Endothelial cell of umbilical vein (primary cell): ENCODE measurements at regions not wholly inside any gene's neighbourhood (a gene's known extent, or its start where the extent isn't known, plus 50 kb on each side); places are given as distances from the start of the nearest gene placed in this dataset.

ENCODE experiments used
- BruUV-seq: library from RNA; stranded (reverse); fragments of 400-500 nt; replicated peaks from 2 replicates; lab custom pipeline; 2021; lab: Mats Ljungman, UMichigan
- CTCF ChIA-PET: fragments of 300-600, 350-600 bp; sonication (Branson Sonifier 250); formaldehyde crosslinking; loops from one replicate; lab custom pipeline; 2021; ENCODE audit warnings: antibody characterized with exemption, inconsistent platforms; lab: Charles Lee
- POLR2A ChIA-PET: fragments of 300-600, 350-600 bp; sonication (Branson Sonifier 250); formaldehyde crosslinking; loops from one replicate; lab custom pipeline; 2021; ENCODE audit warnings: antibody characterized with exemption, inconsistent platforms; lab: Charles Lee
- DNase-seq: peaks from one replicate; pipeline ENCODE4 v3.0.0-alpha.2; 2011; ENCODE audit warnings: low read depth, low spot score
- FAIRE-seq: peaks from 2 replicates; lab custom pipeline; 2011; peaks lifted over from hg19 to GRCh38; lab: Jason Lieb, UNC
- H2AFZ ChIP-seq: 2 replicates; pipeline ENCODE4 v1.6.0; 2012; ENCODE audit warnings: low read depth, low read length, control low read depth, inconsistent platforms
- H3K27ac ChIP-seq: 2 replicates; pipeline ENCODE4 v1.5.1; 2011; ENCODE audit warnings: low read depth, mild to moderate bottlenecking, control low read depth, low read length, moderate library complexity; ENCODE audit not compliant: insufficient read depth
- H3K27me3 ChIP-seq, 2 experiments: 2 replicates each; pipeline versions ENCODE4 v1.6.0 to v1.6.1; 2011; ENCODE audit warnings: low read length in 2 of 2, mixed read lengths in 1 of 2; ENCODE audit not compliant: control insufficient read depth in 2 of 2, insufficient read depth in 2 of 2
- H3K36me3 ChIP-seq, 2 experiments: 2 replicates in 1 of 2; 3 replicates in 1 of 2; pipeline ENCODE4 v1.5.1; 2011; ENCODE audit warnings: low read length in 2 of 2, mild to moderate bottlenecking in 1 of 2, moderate library complexity in 1 of 2; ENCODE audit not compliant: control insufficient read depth in 2 of 2, insufficient read depth in 2 of 2; ENCODE audit errors: extremely low read depth in 1 of 2
- H3K4me1 ChIP-seq: 3 replicates; pipeline ENCODE4 v1.5.1; 2011; ENCODE audit warnings: mild to moderate bottlenecking, low read length; ENCODE audit not compliant: control insufficient read depth, insufficient read depth; ENCODE audit errors: extremely low read depth
- H3K4me2 ChIP-seq: 2 replicates; pipeline ENCODE4 v1.6.1; 2011; ENCODE audit warnings: low read length, control low read depth, mixed read lengths; ENCODE audit not compliant: insufficient read depth
- H3K4me3 ChIP-seq, 3 experiments: fragments of 200-600 bp in 1 of 3; sonication (generic), shearing (Covaris generic) in 1 of 3; replicated peaks in 1 of 3; 2 replicates each; pipeline ENCODE4 v1.5.1; 2011 to 2016; ENCODE audit warnings: control low read depth in 3 of 3, low read length in 3 of 3, mild to moderate bottlenecking in 2 of 3, inconsistent platforms in 1 of 3, low read depth in 1 of 3, moderate library complexity in 1 of 3; ENCODE audit not compliant: insufficient read depth in 1 of 3
- H3K79me2 ChIP-seq: 2 replicates; pipeline ENCODE4 v1.6.0; 2012; ENCODE audit warnings: low read length, inconsistent platforms; ENCODE audit not compliant: control insufficient read depth, insufficient read depth
- H3K9ac ChIP-seq: replicated peaks from 2 replicates; pipeline ENCODE3; 2011; ENCODE audit warnings: low read length, control low read depth; ENCODE audit not compliant: insufficient read depth; ENCODE audit errors: extremely low read depth
- H3K9me1 ChIP-seq: replicated peaks from 3 replicates; pipeline ENCODE4 v1.6.0; 2011; ENCODE audit warnings: mild to moderate bottlenecking, low read length; ENCODE audit not compliant: control insufficient read depth, insufficient read depth; ENCODE audit errors: extremely low read depth
- H3K9me3 ChIP-seq: replicated peaks from 2 replicates; pipeline ENCODE4 v1.5.1; 2012; ENCODE audit warnings: low read length, inconsistent platforms; ENCODE audit not compliant: control insufficient read depth, insufficient read depth
- H4K20me1 ChIP-seq: replicated peaks from 2 replicates; pipeline ENCODE3; 2011; ENCODE audit warnings: mild to moderate bottlenecking, low read length; ENCODE audit not compliant: control insufficient read depth, insufficient read depth; ENCODE audit errors: extremely low read depth
- EZH2 ChIP-seq: IDR thresholded peaks from 2 replicates; pipeline ENCODE4 v1.6.1; 2012; ENCODE audit warnings: borderline replicate concordance, low read depth, mild to moderate bottlenecking, moderate library complexity, low read length, inconsistent platforms; ENCODE audit not compliant: severe bottlenecking
- FOS ChIP-seq: IDR thresholded peaks from 2 replicates; pipeline ENCODE4 v1.6.1; 2011; ENCODE audit warnings: mild to moderate bottlenecking, low read length, moderate library complexity, borderline replicate concordance; ENCODE audit not compliant: insufficient read depth
- GATA2 ChIP-seq: IDR thresholded peaks from 2 replicates; pipeline ENCODE4 v1.7.0; 2011; ENCODE audit warnings: low read depth, mild to moderate bottlenecking, moderate library complexity, mixed read lengths, low read length; ENCODE audit not compliant: insufficient read length, insufficient read depth
- JUN ChIP-seq: IDR thresholded peaks from 2 replicates; pipeline ENCODE4 v1.6.1; 2011; ENCODE audit warnings: borderline replicate concordance, low read depth; ENCODE audit not compliant: insufficient read length, insufficient read depth
- MYC ChIP-seq: IDR thresholded peaks from one replicate; pipeline ENCODE4 v1.6.1; 2011; ENCODE audit warnings: mild to moderate bottlenecking, low read depth, low read length
- POLR2A ChIP-seq: IDR thresholded peaks from 2 replicates; pipeline ENCODE4 v1.6.1; 2012; ENCODE audit warnings: low read depth, mild to moderate bottlenecking, control low read depth, low read length
- POLR2AphosphoS5 ChIP-seq: IDR thresholded peaks from 2 replicates; pipeline ENCODE4 v1.6.1; 2012; ENCODE audit warnings: low read depth, mild to moderate bottlenecking, control low read depth, low read length, moderate library complexity; ENCODE audit not compliant: insufficient read depth
- dilution Hi-C: fragments of 300-500 bp; cut with MboI; formaldehyde crosslinking; loops from one replicate; pipeline ENCODE4 v1.15.0; 2019; ENCODE audit warnings: low sequenced_read_pairs; ENCODE audit not compliant: extremely low pct_ligation_motif_present
- intact Hi-C: fragments of 100-400 bp; cut with micrococcal nuclease; formaldehyde crosslinking; loops from one replicate; pipeline ENCODE4 v1.10.0; 2022
- TF ChIP-seq, protein P1 (sequence below): IDR thresholded peaks from 2 replicates; pipeline ENCODE4 v1.6.1; 2011; ENCODE audit not compliant: insufficient read depth, insufficient read length
- TF ChIP-seq, protein P2 (sequence below), 2 donors: IDR thresholded peaks; 1 replicate in 1 of 2; 2 replicates in 1 of 2; pipeline ENCODE4 v1.5.1; 2011; ENCODE audit warnings: low read length in 2 of 2, mild to moderate bottlenecking in 2 of 2, moderate library complexity in 2 of 2, control low read depth in 1 of 2, inconsistent platforms in 1 of 2, low read depth in 1 of 2; ENCODE audit not compliant: insufficient read depth in 1 of 2; ENCODE audit errors: extremely low read depth in 1 of 2

DNA sequence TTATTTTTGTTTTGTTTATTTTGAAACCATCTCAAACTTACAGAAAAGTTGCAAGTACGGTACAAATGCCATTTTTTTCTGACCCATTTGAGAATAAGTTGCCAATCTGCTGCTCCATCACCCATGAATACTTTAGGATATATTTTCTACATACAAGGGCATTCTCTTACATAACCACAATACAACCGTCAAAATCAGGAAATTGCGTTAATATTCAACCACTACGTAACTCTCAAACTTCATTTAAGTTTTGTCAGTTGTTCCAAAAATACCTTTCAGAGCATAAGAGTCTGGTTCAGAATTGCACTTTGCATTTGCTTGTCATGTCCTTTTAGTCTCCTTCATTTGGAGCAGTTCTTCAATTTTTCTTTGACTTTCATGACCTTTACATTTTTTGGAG is 194.3 kb upstream of the BDNF start:
- no peaks in the 10 kb centered on the region for H3K4me1 ChIP-seq
- no TSS peak for BruUV-seq
- H3K27ac ChIP-seq = no peak overlapping the region
- ChIA-PET POLR2A (no interaction called here), CTCF (no interaction called here)
- no peak overlapping the region for H3K4me2 ChIP-seq
- H3K36me3 ChIP-seq = no peaks in the 10 kb centered on the region
- H2AFZ ChIP-seq = no peak overlapping the region
- DNase-seq = no peak
- intact Hi-C loops (no loop called here), dilution Hi-C loops (no loop called here)
- H3K27me3 ChIP-seq = peaks cover 0 to 6% of the 10 kb centered on the region in 2 experiments
- no peaks in the 10 kb centered on the region for H3K9me1 ChIP-seq
- no peak overlapping the region for H3K9ac ChIP-seq
- no peaks in the 10 kb centered on the region for H3K79me2 ChIP-seq
- no peaks in the 10 kb centered on the region for H3K9me3 ChIP-seq
- TF ChIP-seq, protein P1, sequence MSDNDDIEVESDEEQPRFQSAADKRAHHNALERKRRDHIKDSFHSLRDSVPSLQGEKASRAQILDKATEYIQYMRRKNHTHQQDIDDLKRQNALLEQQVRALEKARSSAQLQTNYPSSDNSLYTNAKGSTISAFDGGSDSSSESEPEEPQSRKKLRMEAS = no peak
- TF ChIP-seq EZH2 (no peak), MYC (no peak), FOS (no peak), JUN (no peak), POLR2AphosphoS5 (no peak), GATA2 (no peak), POLR2A (no peak)
- TF ChIP-seq, protein P2, sequence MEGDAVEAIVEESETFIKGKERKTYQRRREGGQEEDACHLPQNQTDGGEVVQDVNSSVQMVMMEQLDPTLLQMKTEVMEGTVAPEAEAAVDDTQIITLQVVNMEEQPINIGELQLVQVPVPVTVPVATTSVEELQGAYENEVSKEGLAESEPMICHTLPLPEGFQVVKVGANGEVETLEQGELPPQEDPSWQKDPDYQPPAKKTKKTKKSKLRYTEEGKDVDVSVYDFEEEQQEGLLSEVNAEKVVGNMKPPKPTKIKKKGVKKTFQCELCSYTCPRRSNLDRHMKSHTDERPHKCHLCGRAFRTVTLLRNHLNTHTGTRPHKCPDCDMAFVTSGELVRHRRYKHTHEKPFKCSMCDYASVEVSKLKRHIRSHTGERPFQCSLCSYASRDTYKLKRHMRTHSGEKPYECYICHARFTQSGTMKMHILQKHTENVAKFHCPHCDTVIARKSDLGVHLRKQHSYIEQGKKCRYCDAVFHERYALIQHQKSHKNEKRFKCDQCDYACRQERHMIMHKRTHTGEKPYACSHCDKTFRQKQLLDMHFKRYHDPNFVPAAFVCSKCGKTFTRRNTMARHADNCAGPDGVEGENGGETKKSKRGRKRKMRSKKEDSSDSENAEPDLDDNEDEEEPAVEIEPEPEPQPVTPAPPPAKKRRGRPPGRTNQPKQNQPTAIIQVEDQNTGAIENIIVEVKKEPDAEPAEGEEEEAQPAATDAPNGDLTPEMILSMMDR (IDR thresholded peaks at IDR 0.05; ENCODE audit: extremely low read depth in 1 of 2, insufficient read depth in 1 of 2, low read depth in 1 of 2, low read length in 2 of 2) = no peak
- H4K20me1 ChIP-seq = no peaks in the 10 kb centered on the region
- no peak for FAIRE-seq
- no peak overlapping the region for H3K4me3 ChIP-seq
